ENCODE measurements at regions not wholly inside any gene's neighbourhood (a gene's known extent, or its start where the extent isn't known, plus 50 kb on each side); places are given as distances from the start of the nearest gene placed in this dataset.

- no peak for DNase-seq
Observed at GRCh38 chr2:41621563-41621962, 426.3 kb upstream of the PKDCC start.

- DNase-seq: no peak
Observed at GRCh38 chr2:41622301-41622700, 425.5 kb upstream of the PKDCC start.

GRCh38 chr2:41626936-41627335, 420.9 kb upstream of the PKDCC start:
- DNase-seq: no peak

- DNase-seq: no peak
Observed at GRCh38 chr2:41634686-41635085, 413.1 kb upstream of the PKDCC start.

- DNase-seq: no peak
Observed at GRCh38 chr2:41644936-41645335, 402.9 kb upstream of the PKDCC start.

- DNase-seq: no peak
Observed at GRCh38 chr2:41647468-41648050, 400.3 kb upstream of the PKDCC start.

- no peak for DNase-seq
Observed at GRCh38 chr2:41657226-41657625, 390.6 kb upstream of the PKDCC start.

- DNase-seq: no peak
Observed at GRCh38 chr2:41659758-41660157, 388.1 kb upstream of the PKDCC start.

- no peak for DNase-seq
Observed at GRCh38 chr2:41662461-41662860, 385.4 kb upstream of the PKDCC start.

- no peak for DNase-seq
Observed at GRCh38 chr2:41663056-41663455, 384.8 kb upstream of the PKDCC start.

GRCh38 chr2:41668529-41668928, 379.3 kb upstream of the PKDCC start:
- DNase-seq: no peak

GRCh38 chr2:41678639-41679038, 369.2 kb upstream of the PKDCC start:
- no peak for DNase-seq

- no peak for DNase-seq
Observed at GRCh38 chr2:41686156-41686555, 361.7 kb upstream of the PKDCC start.

- no peak for DNase-seq
Observed at GRCh38 chr2:41691561-41691960, 356.3 kb upstream of the PKDCC start.

- no peak for DNase-seq
Observed at GRCh38 chr2:41694536-41695049, 353.2 kb upstream of the PKDCC start.

GRCh38 chr2:41695198-41696113, 352.4 kb upstream of the PKDCC start:
- DNase-seq: no peak

GRCh38 chr2:41697389-41697788, 350.4 kb upstream of the PKDCC start:
- DNase-seq: no peak

GRCh38 chr2:41698678-41699422, 349.0 kb upstream of the PKDCC start:
- DNase-seq: no peak

- no peak for DNase-seq
Observed at GRCh38 chr2:41701231-41701630, 346.6 kb upstream of the PKDCC start.

GRCh38 chr2:41703123-41703522, 344.7 kb upstream of the PKDCC start:
- no peak for DNase-seq

- DNase-seq: no peak
Observed at GRCh38 chr2:41705634-41706033, 342.2 kb upstream of the PKDCC start.

GRCh38 chr2:41706286-41706685, 341.5 kb upstream of the PKDCC start:
- no peak for DNase-seq

- no peak for DNase-seq
Observed at GRCh38 chr2:41707790-41708451, 339.9 kb upstream of the PKDCC start.
